GM13976 (cell line): ENCODE measurements at regions not wholly inside any gene's neighbourhood (a gene's known extent, or its start where the extent isn't known, plus 50 kb on each side); places are given as distances from the start of the nearest gene placed in this dataset.

ENCODE experiments used
- DNase-seq: peaks from one replicate; pipeline ENCODE4 v3.0.0; 2012; ENCODE audit warnings: low spot score
- CTCF ChIP-seq: IDR thresholded peaks from 2 replicates; pipeline ENCODE4 v1.5.1; 2012; ENCODE audit warnings: borderline replicate concordance, mild to moderate bottlenecking; ENCODE audit not compliant: insufficient read depth; ENCODE audit errors: extremely low read depth, missing control alignments, control extremely low read depth
- in situ Hi-C: fragments of 300-500 bp; cut with MboI; formaldehyde crosslinking; loops from one replicate; pipeline ENCODE4 v1.12.0; 2022; ENCODE audit warnings: low sequenced_read_pairs, mixed read lengths, inconsistent platforms; ENCODE audit not compliant: unreplicated experiment

GRCh38 chr3:152621006-152621868, 213.7 kb upstream of the P2RY1 start:
- no peak for DNase-seq
- in situ Hi-C loops, result no loop called here
- no peak for TF ChIP-seq CTCF

- DNase-seq, result no peak
- in situ Hi-C loops, result no loop called here
- TF ChIP-seq CTCF, result no peak
Measured at GRCh38 chr3:152621967-152622810, 212.7 kb upstream of the P2RY1 start.

DNA sequence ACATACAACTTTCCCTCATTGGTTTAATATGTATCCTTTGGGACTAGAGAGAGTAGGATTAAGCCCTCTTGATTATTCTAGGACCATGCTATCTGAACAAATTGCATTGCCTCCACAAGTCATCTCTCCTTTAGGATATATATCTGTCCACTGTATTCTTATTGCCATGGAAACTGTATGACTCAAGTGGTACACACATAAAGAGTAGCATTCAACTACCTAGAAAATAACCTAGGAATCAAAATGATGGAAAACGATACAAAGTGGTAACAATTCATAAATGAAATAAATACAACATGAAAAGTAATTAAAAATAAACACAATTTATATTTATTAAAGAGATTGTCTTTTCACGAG, 212.1 kb upstream of the P2RY1 start:
- DNase-seq, result no peak
- no peak for TF ChIP-seq CTCF
- in situ Hi-C loops, result no loop called here

GRCh38 chr3:152623286-152623911, 211.5 kb upstream of the P2RY1 start:
- DNase-seq, result no peak
- no peak for TF ChIP-seq CTCF
- in situ Hi-C loops, result no loop called here

- TF ChIP-seq CTCF, result no peak
- in situ Hi-C loops, result no loop called here
Measured at GRCh38 chr3:152626226-152626625, 208.7 kb upstream of the P2RY1 start.

DNA sequence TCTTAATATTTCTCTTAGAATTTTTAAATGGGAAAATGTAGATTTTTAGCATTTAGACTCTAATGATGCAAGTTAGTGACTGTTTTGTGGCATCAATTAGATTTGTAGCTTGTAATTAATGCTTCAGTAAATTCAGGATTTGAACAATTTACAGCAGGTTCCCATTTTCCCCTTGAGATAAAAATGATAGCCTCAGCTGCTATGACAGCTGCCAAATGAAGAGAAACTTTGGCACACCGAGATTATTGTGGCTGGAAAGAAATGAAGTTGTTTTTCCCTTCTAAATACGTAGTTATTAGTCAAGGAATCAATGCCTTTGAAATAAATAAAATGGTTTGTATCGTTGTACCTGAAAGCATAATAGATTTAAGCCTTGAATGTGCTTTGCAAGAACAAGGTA, 206.4 kb upstream of the P2RY1 start:
- DNase-seq, result no peak
- in situ Hi-C loops, result no loop called here
- no peak for TF ChIP-seq CTCF

More at GRCh38 chr3:152626226-152626625, 208.7 kb upstream of the P2RY1 start:
- DNase-seq, result no peak
